ENCODE measurements at regions not wholly inside any gene's neighbourhood (a gene's known extent, or its start where the extent isn't known, plus 50 kb on each side); places are given as distances from the start of the nearest gene placed in this dataset.

DNA sequence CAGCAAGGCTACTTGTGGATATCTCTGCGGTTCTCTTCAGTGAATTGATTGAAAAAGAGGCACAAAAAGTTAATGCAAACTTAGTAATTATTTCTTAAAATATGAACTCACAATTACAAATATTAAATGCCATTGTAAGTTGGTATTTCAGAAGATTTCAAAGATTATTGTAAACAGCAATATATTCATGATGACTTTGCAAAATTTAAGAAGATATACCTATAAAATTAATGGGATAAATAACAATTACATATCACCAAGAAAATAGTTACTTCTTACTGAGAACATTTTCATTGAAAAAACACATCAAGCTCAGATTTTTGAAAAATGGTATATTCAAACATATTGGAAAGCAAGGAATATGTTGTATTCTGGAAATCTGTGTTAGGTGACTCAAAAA is 482.0 kb upstream of the LRRTM1 start:
- TF ChIP-seq POLR2A (IDR thresholded peaks at IDR 0.05; ENCODE audit: low read length) = no peak
- TF ChIP-seq, protein P1, sequence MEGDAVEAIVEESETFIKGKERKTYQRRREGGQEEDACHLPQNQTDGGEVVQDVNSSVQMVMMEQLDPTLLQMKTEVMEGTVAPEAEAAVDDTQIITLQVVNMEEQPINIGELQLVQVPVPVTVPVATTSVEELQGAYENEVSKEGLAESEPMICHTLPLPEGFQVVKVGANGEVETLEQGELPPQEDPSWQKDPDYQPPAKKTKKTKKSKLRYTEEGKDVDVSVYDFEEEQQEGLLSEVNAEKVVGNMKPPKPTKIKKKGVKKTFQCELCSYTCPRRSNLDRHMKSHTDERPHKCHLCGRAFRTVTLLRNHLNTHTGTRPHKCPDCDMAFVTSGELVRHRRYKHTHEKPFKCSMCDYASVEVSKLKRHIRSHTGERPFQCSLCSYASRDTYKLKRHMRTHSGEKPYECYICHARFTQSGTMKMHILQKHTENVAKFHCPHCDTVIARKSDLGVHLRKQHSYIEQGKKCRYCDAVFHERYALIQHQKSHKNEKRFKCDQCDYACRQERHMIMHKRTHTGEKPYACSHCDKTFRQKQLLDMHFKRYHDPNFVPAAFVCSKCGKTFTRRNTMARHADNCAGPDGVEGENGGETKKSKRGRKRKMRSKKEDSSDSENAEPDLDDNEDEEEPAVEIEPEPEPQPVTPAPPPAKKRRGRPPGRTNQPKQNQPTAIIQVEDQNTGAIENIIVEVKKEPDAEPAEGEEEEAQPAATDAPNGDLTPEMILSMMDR (IDR thresholded peaks at IDR 0.05) = no peak
- TF ChIP-seq, protein P2, sequence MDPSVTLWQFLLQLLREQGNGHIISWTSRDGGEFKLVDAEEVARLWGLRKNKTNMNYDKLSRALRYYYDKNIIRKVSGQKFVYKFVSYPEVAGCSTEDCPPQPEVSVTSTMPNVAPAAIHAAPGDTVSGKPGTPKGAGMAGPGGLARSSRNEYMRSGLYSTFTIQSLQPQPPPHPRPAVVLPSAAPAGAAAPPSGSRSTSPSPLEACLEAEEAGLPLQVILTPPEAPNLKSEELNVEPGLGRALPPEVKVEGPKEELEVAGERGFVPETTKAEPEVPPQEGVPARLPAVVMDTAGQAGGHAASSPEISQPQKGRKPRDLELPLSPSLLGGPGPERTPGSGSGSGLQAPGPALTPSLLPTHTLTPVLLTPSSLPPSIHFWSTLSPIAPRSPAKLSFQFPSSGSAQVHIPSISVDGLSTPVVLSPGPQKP (IDR thresholded peaks at IDR 0.05; ENCODE audit: low read depth, low read length) = no peak
- TF ChIP-seq, protein P3, sequence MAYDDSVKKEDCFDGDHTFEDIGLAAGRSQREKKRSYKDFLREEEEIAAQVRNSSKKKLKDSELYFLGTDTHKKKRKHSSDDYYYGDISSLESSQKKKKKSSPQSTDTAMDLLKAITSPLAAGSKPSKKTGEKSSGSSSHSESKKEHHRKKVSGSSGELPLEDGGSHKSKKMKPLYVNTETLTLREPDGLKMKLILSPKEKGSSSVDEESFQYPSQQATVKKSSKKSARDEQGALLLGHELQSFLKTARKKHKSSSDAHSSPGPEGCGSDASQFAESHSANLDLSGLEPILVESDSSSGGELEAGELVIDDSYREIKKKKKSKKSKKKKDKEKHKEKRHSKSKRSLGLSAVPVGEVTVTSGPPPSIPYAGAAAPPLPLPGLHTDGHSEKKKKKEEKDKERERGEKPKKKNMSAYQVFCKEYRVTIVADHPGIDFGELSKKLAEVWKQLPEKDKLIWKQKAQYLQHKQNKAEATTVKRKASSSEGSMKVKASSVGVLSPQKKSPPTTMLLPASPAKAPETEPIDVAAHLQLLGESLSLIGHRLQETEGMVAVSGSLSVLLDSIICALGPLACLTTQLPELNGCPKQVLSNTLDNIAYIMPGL (CRISPR knock-in tag; IDR thresholded peaks at IDR 0.05; ENCODE audit: borderline replicate concordance) = no peak
- TF ChIP-seq FOSL2 (IDR thresholded peaks at IDR 0.05) = no peak
- TF ChIP-seq FOSL2 (CRISPR knock-in tag; IDR thresholded peaks at IDR 0.05) = no peak
- no peak for TF ChIP-seq JUN (IDR thresholded peaks at IDR 0.05)
- TF ChIP-seq CEBPB (IDR thresholded peaks at IDR 0.05) = no peak
- TF ChIP-seq RFX5 (IDR thresholded peaks at IDR 0.05) = no peak
- TF ChIP-seq, protein P4, sequence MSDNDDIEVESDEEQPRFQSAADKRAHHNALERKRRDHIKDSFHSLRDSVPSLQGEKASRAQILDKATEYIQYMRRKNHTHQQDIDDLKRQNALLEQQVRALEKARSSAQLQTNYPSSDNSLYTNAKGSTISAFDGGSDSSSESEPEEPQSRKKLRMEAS (IDR thresholded peaks at IDR 0.05) = no peak
